ENCODE measurements at regions not wholly inside any gene's neighbourhood (a gene's known extent, or its start where the extent isn't known, plus 50 kb on each side); places are given as distances from the start of the nearest gene placed in this dataset.

DNA sequence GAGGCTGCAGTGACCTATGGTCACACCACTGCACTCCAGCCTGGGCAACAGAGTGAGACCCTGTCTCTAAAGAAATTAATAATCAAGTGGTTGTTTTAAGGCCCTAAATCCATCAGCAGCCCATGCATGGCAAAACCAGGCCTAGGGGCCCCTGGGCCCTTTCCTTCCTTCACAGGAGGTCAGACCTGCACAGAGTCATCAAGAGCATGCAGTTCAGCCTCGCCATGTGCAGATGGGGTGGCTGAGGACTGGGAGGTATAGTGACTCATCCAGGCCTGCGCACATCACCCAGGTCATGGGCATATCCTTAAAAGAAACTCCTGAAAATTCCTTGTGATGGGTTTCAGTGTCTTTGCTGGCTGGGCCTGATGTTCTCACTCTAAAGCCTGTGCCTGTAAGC lies 72.4 kb upstream of the AMZ2 start:
- TF ChIP-seq, protein P1, sequence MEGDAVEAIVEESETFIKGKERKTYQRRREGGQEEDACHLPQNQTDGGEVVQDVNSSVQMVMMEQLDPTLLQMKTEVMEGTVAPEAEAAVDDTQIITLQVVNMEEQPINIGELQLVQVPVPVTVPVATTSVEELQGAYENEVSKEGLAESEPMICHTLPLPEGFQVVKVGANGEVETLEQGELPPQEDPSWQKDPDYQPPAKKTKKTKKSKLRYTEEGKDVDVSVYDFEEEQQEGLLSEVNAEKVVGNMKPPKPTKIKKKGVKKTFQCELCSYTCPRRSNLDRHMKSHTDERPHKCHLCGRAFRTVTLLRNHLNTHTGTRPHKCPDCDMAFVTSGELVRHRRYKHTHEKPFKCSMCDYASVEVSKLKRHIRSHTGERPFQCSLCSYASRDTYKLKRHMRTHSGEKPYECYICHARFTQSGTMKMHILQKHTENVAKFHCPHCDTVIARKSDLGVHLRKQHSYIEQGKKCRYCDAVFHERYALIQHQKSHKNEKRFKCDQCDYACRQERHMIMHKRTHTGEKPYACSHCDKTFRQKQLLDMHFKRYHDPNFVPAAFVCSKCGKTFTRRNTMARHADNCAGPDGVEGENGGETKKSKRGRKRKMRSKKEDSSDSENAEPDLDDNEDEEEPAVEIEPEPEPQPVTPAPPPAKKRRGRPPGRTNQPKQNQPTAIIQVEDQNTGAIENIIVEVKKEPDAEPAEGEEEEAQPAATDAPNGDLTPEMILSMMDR (IDR thresholded peaks at IDR 0.05) = no peak

DNA sequence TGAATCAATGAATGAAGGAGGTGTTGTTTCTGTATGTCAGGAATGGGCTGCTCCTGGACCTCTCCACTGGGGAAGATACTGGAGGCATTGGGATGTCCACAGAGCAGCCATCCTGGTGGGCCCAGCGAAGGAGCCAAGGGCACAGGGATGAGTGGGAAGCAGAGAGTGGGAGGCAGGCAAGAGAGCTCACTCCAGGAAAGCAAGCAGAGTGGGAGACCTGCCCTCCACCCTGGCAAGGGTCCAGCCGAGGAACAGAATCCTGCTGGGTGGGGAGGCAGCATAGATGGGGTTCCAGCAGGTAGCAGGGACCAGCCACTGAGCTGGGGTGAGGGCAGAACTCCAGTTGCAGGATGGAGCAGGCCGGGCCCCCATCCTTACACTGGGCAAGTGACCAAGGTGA lies 71.9 kb upstream of the AMZ2 start:
- TF ChIP-seq, protein P1 (IDR thresholded peaks at IDR 0.05) = no peak

DNA sequence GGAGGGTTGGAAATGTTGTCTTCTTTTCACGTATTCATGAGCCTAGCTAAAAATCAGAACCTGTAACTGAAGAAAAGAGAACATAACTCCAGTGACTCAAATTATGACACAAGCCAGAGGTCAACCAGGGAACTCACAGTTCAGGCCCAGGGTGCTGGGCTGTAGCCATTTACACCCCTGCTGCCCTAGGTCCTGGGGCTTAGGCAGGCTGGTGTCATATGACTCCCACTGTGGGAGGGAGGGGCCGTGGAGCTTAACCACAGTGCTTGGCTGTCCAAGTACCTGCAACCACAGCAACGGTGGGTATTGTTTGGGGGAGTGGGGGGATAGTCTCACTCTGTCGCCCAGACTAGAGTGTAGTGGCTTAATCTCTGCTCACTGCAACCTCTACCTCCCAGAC lies 71.1 kb upstream of the AMZ2 start:
- TF ChIP-seq, protein P1 (IDR thresholded peaks at IDR 0.05) = no peak

DNA sequence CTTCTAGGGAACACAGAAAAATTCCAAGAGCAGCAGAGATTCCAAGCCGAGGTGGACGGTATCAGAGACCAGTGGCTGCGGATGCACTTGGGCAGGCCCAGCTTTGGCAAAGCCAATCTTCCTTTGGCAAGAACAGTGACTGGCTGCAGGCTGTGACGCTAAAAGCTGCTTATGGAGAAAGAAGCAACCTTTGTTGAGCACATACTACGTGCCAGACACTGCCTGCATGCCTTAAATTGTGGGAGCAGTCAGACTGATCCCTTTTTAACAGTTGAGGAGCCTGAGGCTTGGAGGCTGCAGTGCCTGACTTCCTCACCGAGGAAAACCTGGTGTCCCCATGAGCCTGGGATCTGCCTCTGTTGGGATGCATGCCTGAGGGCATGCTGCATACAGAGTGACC lies 69.0 kb upstream of the AMZ2 start:
- TF ChIP-seq, protein P1 (IDR thresholded peaks at IDR 0.05) = no peak

DNA sequence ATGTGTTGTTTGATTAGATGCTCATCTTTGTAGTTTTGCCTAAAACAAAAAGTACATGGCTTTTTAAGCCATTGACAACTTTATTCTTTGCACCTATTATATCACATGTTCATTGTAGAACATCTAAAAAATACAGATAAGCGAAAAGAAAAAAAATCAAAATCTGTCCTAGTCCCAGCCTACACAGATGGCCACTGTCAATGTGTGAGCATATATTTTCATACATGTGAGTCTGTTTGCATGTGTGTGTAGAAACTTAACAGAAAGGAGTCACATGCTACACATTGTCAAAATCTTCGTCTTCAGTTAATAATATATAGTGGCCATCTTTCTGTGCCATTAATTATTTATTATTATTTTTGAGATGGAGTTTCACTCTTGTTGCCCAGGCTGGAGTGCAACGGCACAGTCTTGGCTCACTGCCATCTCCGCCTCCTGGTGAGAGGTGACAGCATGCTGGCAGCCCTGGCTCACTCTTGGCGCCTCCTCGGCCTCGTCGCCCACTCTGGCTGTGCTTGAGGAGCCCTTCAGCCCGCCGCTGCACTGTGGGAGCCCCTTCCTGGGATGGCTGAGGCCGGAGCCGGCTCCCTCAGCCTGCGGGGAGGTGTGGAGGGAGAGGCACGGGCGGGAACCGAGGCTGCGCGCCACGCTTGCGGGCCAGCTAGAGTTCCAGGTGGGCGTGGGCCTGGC lies 68.5 kb upstream of the AMZ2 start:
- TF ChIP-seq, protein P1 (IDR thresholded peaks at IDR 0.05) = no peak

DNA sequence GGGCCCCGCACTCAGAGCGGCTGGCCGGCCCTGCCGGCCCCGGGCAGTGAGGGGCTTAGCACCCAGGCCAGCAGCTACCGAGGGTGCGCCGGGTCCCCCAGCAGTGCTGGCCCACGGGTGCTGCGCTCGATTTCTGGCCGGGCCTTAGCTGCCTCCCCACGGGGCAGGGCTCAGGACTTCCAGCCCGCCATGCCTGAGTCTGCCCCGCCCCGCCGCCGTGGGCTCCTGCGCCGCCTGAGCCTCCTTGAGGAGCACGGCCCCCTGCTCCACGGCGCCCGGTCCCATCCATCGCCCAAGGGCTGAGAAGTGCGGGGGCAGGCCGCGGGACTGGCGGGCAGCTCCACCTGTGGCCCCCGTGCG lies 67.9 kb upstream of the AMZ2 start:
- TF ChIP-seq, protein P1 (IDR thresholded peaks at IDR 0.05) = no peak

DNA sequence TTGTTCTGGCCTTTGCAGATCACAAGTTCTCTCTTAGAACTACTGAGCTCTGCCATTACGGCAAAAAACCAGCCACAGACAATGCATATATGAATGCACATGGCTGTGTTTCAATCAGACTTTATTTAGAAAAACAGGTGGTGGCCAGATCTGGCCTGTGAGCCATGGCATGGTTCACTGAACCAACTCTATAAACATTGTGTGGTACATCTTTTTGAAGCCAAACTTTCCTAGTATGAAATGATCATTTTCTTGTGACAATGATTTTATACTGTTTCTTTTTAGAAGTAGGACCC lies 65.9 kb upstream of the AMZ2 start:
- TF ChIP-seq, protein P1 (IDR thresholded peaks at IDR 0.05) = no peak

DNA sequence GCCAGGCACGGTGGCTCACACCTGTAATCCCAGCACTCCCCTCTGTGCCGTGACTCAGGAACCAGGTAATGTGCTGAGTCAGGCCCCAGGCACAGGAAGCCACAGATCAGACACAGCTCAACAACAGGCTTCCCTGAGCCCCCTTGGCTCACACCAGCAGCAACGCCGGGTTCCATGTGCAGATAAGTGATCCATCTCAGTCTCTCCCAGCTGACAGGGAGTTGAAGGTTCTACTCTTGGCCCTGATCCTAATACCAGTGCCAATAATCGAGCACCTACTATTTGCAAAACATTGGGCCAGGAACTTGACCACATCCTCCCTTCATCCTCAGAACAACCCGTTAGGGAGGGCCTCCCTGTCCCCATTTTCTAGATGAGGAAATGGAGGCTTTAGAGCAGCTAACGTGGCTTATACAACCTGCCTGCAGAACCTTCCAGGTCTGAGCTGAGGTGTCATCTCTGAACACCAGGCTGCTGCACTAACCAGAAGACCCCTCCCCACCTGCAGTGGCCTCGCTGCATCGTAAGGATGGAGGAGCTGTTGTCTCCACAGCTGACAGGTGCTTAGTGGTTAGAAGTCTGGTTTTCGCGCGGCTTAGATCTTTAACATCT lies 64.8 kb upstream of the AMZ2 start:
- TF ChIP-seq, protein P1 (IDR thresholded peaks at IDR 0.05) = no peak

Data from LNCAP (cell line).